Body of pancreas (tissue), 4 donors: ENCODE measurements at regions not wholly inside any gene's neighbourhood (a gene's known extent, or its start where the extent isn't known, plus 50 kb on each side); places are given as distances from the start of the nearest gene placed in this dataset.

Source experiments
- CTCF ChIP-seq, 7 experiments: fragments of 450-650 bp in 4 of 7; fragments of 200-600 bp in 3 of 7; sonication (generic) in 3 of 7; IDR thresholded peaks; one replicate each; pipeline ENCODE4 v1.5.1; 2016 to 2019; ENCODE audit warnings: antibody characterized with exemption in 7 of 7
- POLR2A ChIP-seq, 3 donors: fragments of 450-650 bp; IDR thresholded peaks; one replicate each; pipeline ENCODE4 v1.6.1; 2016; ENCODE audit warnings: antibody characterized with exemption in 3 of 3, mild to moderate bottlenecking in 2 of 3

GRCh38 chr5:130796902-130797301, 368.2 kb downstream of the HINT1 start:
- TF ChIP-seq POLR2A (IDR thresholded peaks at IDR 0.05) (no peak), CTCF (IDR thresholded peaks at IDR 0.05) (no peak)
